Neural cell (in vitro differentiated cells): ENCODE measurements at regions not wholly inside any gene's neighbourhood (a gene's known extent, or its start where the extent isn't known, plus 50 kb on each side); places are given as distances from the start of the nearest gene placed in this dataset.

ENCODE experiments used
- H2AFZ ChIP-seq: fragments of 200-600, 300-800 bp; sonication (generic), shearing (Covaris generic); 2 replicates; pipeline ENCODE4 v1.6.0; 2014; ENCODE audit warnings: low read depth, mild to moderate bottlenecking, antibody characterized with exemption, low read length, moderate library complexity
- H3F3A ChIP-seq: fragments of 200-600 bp; shearing (Covaris generic); 2 replicates; pipeline ENCODE4 v1.6.1; 2016; ENCODE audit warnings: mild to moderate bottlenecking, moderate library complexity, mixed read lengths, antibody characterized with exemption, low read length; ENCODE audit not compliant: insufficient read depth, poor library complexity, severe bottlenecking
- H3K27ac ChIP-seq: fragments of 200-600, 300-800 bp; sonication (generic), shearing (Covaris generic); 2 replicates; pipeline ENCODE4 v1.5.1; 2014; ENCODE audit warnings: mild to moderate bottlenecking, low read length, moderate library complexity
- H3K27me3 ChIP-seq: fragments of 300-800, 200-600 bp; sonication (generic), shearing (Covaris generic); 2 replicates; pipeline ENCODE4 v1.6.0; 2014; ENCODE audit warnings: mild to moderate bottlenecking, low read depth, low read length, moderate library complexity; ENCODE audit not compliant: insufficient read depth
- H3K36me3 ChIP-seq: fragments of 300-800, 200-600 bp; sonication (generic), shearing (Covaris generic); 2 replicates; pipeline ENCODE4 v1.5.1; 2014; ENCODE audit warnings: mild to moderate bottlenecking, antibody characterized with exemption, low read length, moderate library complexity; ENCODE audit not compliant: insufficient read depth
- H3K4me2 ChIP-seq: fragments of 300-800, 200-600 bp; sonication (generic), shearing (Covaris generic); 2 replicates; pipeline ENCODE4 v1.6.0; 2014; ENCODE audit warnings: mild to moderate bottlenecking, low read length
- H3K4me3 ChIP-seq: fragments of 300-800, 200-600 bp; sonication (generic), shearing (Covaris generic); 2 replicates; pipeline ENCODE4 v1.5.1; 2014; ENCODE audit warnings: mild to moderate bottlenecking, low read length, moderate library complexity
- H3K79me2 ChIP-seq: fragments of 200-600 bp; shearing (Covaris generic); replicated peaks from 2 replicates; pipeline ENCODE4 v1.6.0; 2014; ENCODE audit warnings: mild to moderate bottlenecking, low read length, moderate library complexity; ENCODE audit not compliant: insufficient read depth
- H3K9ac ChIP-seq: fragments of 300-800, 200-600 bp; sonication (generic), shearing (Covaris generic); 2 replicates; pipeline ENCODE4 v1.6.1; 2016; ENCODE audit warnings: mild to moderate bottlenecking, low read length, mixed read lengths
- H3K9me2 ChIP-seq: fragments of 200-600 bp; shearing (Covaris generic); 2 replicates; pipeline ENCODE4 v1.6.1; 2016; ENCODE audit warnings: mild to moderate bottlenecking, low read length, mixed read lengths; ENCODE audit not compliant: insufficient read depth
- H3K9me3 ChIP-seq: fragments of 200-600, 300-800 bp; sonication (generic), shearing (Covaris generic); 2 replicates; pipeline ENCODE4 v1.6.1; 2016; ENCODE audit warnings: mild to moderate bottlenecking, mixed run types, low read length, moderate library complexity, mixed read lengths
- H4K20me1 ChIP-seq: fragments of 200-600 bp; shearing (Covaris generic); 2 replicates; pipeline ENCODE4 v1.6.1; 2016; ENCODE audit warnings: mild to moderate bottlenecking, mixed run types; ENCODE audit not compliant: insufficient read depth
- CTCF ChIP-seq: fragments of 450-650 bp; IDR thresholded peaks from 2 replicates; pipeline ENCODE4 v1.5.1; 2014; ENCODE audit warnings: antibody characterized with exemption, mild to moderate bottlenecking, moderate library complexity; ENCODE audit not compliant: poor library complexity, severe bottlenecking
- EP300 ChIP-seq: fragments of 450-650 bp; conservative IDR thresholded peaks from 2 replicates; pipeline ENCODE4 v1.6.1; 2014; ENCODE audit warnings: antibody characterized with exemption, mild to moderate bottlenecking, moderate library complexity; ENCODE audit not compliant: poor library complexity, severe bottlenecking
- EZH2 ChIP-seq: fragments of 200-600, 300-800 bp; shearing (Covaris generic), sonication (generic); IDR thresholded peaks from 2 replicates; pipeline ENCODE4 v1.6.1; 2014; ENCODE audit warnings: antibody characterized with exemption, low read length, borderline replicate concordance, mild to moderate bottlenecking; ENCODE audit not compliant: insufficient read depth, poor library complexity, severe bottlenecking
- MXI1 ChIP-seq: fragments of 450-650 bp; conservative IDR thresholded peaks from 2 replicates; pipeline ENCODE4 v1.6.1; 2014; ENCODE audit warnings: antibody characterized with exemption, mild to moderate bottlenecking; ENCODE audit not compliant: poor library complexity, severe bottlenecking
- POLR2AphosphoS5 ChIP-seq: IDR thresholded peaks from 2 replicates; pipeline ENCODE4 v1.6.1; 2012
- RAD21 ChIP-seq: fragments of 450-650 bp; conservative IDR thresholded peaks from 2 replicates; pipeline ENCODE4 v1.6.1; 2014; ENCODE audit warnings: antibody characterized with exemption, mild to moderate bottlenecking, moderate library complexity
- REST ChIP-seq: IDR thresholded peaks from 2 replicates; pipeline ENCODE4 v1.6.1; 2012; ENCODE audit warnings: borderline replicate concordance
- SMC3 ChIP-seq: fragments of 450-650 bp; conservative IDR thresholded peaks from 2 replicates; pipeline ENCODE4 v1.6.1; 2014; ENCODE audit warnings: antibody characterized with exemption, mild to moderate bottlenecking, moderate library complexity; ENCODE audit not compliant: poor library complexity
- TAF1 ChIP-seq: IDR thresholded peaks from 2 replicates; pipeline ENCODE4 v1.6.1; 2012; ENCODE audit warnings: low read depth

GRCh38 chr14:66094001-66094727 is 392.0 kb upstream of the CCDC196 start:
- no peak overlapping the region for H3K4me2 ChIP-seq
- no peaks in the 10 kb centered on the region for H3K9me3 ChIP-seq
- H3K27ac ChIP-seq = no peak overlapping the region
- H3K36me3 ChIP-seq = no peaks in the 10 kb centered on the region
- no peaks in the 10 kb centered on the region for H3K27me3 ChIP-seq
- no peaks in the 10 kb centered on the region for H3F3A ChIP-seq
- TF ChIP-seq POLR2AphosphoS5 (no peak), EZH2 (no peak), TAF1 (no peak), RAD21 (no peak), SMC3 (no peak), MXI1 (no peak), CTCF (no peak), EP300 (no peak), REST (no peak)
- no peaks in the 10 kb centered on the region for H3K9me2 ChIP-seq
- no peak overlapping the region for H3K9ac ChIP-seq
- no peaks in the 10 kb centered on the region for H4K20me1 ChIP-seq
- no peak overlapping the region for H2AFZ ChIP-seq
- no peaks in the 10 kb centered on the region for H3K79me2 ChIP-seq
- H3K4me3 ChIP-seq = no peak overlapping the region

- no peak overlapping the region for H3K4me3 ChIP-seq
- H3K27me3 ChIP-seq = no peaks in the 10 kb centered on the region
- no peaks in the 10 kb centered on the region for H3K9me2 ChIP-seq
- H3K9ac ChIP-seq = no peak overlapping the region
- no peak overlapping the region for H3K27ac ChIP-seq
- H2AFZ ChIP-seq = no peak overlapping the region
- TF ChIP-seq POLR2AphosphoS5 (no peak), CTCF (no peak)
- no peaks in the 10 kb centered on the region for H4K20me1 ChIP-seq
- H3K36me3 ChIP-seq = no peaks in the 10 kb centered on the region
- H3K4me2 ChIP-seq = no peak overlapping the region
- no peaks in the 10 kb centered on the region for H3K9me3 ChIP-seq
- H3K79me2 ChIP-seq = no peaks in the 10 kb centered on the region
- H3F3A ChIP-seq = no peaks in the 10 kb centered on the region
These were observed 386.7 kb upstream of the CCDC196 start for GRCh38 chr14:66099451-66099850.
